Stimulated activated CD4-positive, alpha-beta T cell treated with anti-CD3 and anti-CD28 coated beads, Interleukin-4, amount 100 ng/mL, for 48 hours (primary cell): ENCODE measurements at regions not wholly inside any gene's neighbourhood (a gene's known extent, or its start where the extent isn't known, plus 50 kb on each side); places are given as distances from the start of the nearest gene placed in this dataset.

ENCODE experiments used
- DNase-seq, 2 donors: peaks; one replicate each; pipeline ENCODE4 v3.0.0-alpha.2; 2020; ENCODE audit warnings: low read depth in 2 of 2

DNA sequence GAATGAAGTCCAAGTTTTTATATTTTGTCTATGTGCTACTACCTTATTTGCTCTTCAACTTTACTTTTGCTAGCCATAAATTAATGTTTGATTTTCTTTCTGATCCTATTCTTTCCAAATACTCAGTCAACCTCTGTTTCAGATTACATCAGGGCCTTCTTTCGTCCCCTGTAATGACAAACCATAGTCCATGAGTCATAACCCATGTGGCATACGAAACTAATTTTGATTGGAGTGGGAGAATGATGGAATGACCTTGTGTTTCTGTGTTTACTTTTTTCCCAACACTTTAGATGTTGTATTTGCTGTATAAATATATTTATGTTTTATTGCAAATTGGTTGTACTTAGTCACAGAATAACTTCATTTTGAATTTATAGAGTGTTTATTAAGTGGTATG lies 1043.1 kb downstream of the DTWD2 start:
- no peak for DNase-seq

DNA sequence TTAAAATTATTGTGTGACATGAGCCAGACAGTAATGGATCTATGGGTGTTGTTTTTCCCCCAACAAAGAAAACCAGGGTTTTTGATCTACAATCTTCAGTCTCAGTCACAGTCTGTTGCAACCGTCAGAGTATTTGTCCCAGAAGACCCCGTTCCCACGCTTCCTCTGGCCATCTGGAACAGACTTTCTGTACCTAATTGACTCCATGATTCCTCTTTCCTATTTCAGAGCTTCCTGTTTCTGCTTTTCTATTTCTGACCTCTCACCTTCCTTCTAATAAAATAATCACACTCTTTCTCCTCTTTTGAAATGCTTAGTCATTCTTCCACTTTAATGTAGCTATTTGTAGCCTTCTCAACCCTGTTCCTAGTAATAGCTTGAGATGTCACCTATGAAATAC lies 1044.8 kb downstream of the DTWD2 start:
- no peak for DNase-seq

DNA sequence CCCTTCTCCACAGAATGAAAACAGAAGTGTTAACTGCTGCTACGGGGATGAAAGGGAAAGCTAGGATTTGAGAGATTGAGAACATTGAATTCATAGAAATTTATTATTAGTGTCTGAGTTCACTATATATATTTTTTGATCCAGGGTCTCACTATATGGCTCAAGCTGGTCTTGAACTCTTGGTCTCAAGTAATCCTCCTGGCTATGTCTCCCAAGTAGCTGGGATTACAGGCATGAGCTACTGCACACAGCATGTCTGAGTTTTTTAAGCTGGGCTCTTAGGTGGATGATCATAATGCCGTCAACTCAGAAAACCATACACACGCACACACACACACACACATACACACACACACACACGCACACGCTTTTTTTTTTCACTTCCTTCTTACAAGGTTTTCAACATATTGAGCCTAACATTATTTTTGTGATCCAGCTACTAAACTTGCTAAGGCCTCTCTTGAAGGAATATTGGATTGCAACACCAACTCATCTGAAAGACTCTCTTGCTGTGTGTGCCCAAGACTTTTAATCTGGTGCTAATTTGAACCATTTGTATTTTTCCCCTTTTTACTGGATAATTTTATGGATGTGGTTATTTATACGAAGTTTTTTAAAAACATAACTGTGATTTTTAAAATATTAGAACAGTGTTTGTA lies 1045.4 kb downstream of the DTWD2 start:
- DNase-seq: no peak

DNA sequence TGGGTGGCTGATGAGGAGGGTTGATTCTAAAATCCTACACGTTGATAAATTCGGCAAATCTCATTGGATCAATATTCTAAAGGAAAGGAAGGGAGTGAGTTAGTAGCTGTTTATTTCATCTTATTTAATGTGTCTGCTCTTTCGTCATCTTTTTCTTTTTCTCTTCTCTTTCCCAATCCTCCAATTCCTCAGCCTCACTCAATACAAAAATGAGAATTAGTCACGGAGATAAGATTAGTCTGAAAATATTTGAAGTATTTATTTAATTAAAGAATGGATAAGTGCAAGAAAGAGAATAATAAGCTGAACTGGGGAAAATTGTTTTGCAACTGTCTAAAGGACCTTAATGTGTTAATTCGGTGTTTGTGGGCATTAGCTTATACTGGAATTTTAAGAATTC lies 1095.1 kb downstream of the DTWD2 start:
- DNase-seq: no peak

DNA sequence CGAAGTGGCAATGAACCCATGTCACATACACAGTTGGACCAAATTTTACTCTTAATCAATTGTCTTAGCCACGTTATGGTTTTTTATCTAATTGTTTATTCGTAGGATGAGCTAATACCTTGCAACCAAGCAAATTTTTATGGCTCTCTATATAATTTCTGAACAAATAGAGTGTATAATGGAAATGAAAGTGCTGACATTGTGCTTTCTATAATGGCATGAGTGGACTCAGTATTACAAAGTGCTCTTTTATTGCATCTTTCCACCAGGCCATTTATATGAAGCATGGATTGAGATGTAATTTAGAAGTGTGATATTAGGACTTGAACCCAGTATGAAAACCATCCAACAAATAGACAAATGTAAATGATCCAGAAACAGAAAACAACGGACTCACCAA lies 1096.0 kb downstream of the DTWD2 start:
- DNase-seq: no peak

DNA sequence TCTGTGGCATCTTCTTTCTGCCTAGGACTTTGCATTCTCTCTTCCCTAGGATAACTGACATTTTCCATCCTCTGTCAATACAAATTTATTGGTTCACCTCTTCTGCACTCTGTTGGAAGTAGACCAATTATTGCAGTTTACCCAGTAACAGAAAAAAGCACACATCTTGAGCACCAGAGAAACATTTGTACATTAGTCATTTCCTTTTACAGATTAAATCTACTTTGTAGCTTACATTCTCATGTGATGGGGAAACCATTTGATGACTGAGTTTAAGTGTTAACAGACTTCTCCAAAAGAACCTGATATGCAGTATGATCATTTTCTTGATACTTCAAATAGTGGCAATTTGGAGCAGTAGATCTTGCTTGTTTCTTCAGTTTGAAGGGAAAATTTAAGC lies 1098.8 kb downstream of the DTWD2 start:
- DNase-seq: no peak

DNA sequence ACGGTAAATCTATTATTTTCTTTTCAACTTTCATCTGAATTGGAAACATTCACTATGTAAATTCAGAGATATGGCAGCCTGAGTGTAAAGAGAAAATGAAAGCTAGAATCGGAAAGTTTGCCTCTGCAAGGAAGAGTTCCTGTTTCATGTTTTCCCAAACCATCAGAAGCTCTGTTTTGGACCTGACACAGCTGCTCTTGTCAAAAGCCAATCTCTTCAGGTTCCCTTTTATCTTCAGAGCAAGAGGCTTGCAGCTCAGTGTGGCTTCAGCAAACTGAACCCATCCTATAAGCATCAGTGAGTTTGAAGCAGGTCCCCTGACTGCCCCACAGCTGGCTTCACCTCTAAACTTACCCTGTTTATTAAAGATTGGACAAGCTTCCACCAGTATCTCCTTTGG lies 1099.7 kb downstream of the DTWD2 start:
- no peak for DNase-seq

DNA sequence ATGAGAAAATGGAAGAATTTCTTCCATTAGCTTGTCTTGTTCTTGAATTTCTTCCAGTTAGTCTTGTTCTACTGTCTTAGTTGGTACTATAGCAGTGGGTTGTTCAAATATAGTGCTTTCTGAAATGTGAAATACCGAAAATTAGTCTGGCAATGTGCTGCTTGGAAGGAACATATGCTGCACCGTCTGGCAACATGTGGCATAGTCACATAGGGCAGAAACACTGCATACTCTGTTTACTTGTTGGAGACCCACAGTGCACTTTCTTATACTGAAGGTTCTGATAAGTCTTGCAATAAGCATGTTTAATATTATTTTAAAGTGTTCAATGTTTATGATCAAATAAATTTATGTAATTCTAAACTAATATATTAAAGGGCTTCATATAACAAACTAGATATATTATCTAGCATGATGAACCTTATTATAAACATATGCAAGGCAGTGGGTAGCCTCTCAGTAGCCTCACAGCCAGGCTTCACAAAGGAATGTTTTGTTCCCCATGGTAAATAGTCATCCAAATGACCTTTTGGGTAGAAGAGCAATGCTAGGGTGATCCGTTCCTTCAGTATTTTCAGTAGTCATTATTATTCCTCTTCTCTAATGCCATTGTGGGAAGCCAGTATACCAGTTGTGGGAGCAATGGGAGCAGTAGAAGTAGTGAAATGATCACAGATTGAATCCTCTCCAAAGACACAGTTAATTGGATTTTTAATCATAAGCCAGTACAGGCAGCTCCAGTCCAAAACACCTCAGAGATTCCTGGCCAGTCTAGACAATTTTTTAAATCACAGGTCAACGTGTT lies 1106.7 kb downstream of the DTWD2 start:
- no peak for DNase-seq

DNA sequence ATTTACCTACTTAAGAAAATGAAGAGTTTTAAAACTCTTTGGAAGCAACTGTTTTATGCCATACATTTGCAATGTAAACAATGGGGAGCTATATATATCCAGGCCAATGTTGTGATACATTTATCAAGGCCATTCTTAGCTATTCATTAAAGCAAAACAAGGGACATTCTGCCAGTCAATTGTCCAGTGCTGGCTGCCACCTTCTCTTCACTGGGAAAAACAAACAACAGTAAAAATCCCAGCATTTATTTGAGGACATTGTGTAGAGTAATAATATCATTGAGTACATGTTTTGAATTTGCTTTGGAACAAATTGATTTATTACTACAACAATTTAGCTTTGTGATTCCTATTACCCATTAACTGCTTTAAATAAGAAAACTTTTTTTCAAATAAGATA lies 1107.4 kb downstream of the DTWD2 start:
- DNase-seq: no peak

DNA sequence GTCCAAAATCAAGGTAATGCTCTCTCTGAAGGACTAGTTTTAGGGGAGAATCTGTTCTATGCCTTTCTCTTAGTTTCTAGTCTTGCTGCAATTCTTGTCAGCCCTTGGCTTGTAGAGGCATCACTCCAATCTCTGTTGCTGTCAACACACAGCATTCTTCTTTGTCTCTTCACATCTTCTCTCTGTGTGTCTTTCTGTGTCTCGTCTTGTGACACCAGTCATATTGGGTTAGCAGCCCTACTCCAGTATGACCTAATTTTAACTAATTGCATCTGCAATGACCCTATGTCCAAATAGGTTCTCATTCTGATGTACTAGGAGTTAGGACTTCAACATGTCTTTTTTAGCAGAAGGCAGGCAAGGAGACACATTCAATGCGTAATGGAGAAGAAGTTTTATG lies 1110.6 kb downstream of the DTWD2 start:
- no peak for DNase-seq

DNA sequence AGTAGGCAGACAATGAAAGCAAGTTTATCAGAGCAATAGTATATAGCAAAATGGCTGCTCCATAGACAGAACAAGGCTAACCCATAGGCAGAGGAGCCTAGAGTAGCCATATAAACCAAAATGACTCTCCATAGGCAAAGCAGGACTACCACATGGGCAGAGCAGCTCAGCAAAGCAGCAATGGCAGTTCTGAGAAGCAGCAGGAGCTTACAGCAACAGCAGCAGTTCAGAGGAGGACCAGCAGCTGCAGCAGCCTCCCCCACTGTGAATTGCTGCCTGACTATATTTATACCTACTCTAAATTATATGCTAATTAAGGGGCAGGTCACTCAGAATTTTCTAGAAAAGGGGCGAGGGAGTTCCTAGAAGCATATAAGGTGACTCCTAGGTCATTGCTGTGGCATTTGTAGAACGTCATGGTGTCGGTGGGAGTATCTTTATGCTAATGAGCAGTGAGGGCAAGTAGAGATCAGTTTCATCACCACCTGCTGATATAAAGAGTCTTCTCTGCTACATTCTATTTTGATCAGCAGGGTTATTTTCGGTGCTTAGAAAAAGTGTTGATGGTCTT lies 1115.5 kb downstream of the DTWD2 start:
- no peak for DNase-seq

DNA sequence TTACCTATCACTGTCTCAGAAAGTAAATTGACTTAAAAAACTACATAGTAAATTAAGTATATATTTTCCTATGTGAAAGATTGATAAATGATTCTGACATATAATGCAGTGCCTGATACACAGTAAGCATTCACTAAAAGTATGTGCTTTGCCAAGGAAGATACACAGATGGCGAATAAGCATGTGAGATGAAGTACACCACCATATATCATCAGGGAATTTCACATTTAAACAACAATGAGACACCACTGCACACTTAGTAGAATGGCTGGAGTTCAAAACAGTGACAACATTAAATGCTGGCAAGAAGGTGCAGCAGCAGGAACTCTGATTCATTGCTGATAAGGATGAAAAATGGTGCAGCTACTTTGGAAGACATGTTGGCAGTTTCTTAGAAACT lies 1118.8 kb downstream of the DTWD2 start:
- no peak for DNase-seq

DNA sequence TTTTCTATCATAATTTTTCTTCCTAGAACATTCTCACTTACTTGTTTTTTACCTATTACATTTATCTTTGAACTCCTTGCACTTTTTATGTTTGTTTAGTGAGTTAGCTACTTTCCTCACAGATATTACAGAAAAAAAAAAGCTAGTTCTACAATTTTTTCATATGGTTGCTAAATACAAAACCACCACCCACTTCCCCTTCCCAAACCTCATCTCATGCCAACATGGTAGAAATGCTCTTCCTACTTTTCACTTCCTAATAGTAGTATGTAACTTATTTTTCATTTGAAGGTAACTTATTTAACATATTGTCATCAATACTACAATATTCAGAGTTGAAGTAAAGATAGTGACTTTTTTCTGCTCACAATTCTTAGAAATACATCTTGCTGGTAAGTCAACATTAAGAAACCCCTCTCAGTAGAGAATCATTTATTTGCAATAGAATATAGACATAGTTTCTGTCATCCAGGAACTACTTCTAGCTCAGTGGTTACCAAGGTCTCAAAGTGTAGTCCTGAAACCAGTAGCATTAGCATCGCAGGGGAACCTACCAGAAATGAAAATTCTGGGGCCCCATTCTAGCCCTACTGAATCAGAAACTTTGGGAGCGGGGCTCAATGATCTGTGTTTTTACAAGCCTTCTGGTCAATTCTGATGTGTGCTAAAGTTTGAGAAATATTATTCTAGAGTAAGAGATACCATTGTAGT lies 1124.6 kb downstream of the DTWD2 start:
- DNase-seq: no peak

DNA sequence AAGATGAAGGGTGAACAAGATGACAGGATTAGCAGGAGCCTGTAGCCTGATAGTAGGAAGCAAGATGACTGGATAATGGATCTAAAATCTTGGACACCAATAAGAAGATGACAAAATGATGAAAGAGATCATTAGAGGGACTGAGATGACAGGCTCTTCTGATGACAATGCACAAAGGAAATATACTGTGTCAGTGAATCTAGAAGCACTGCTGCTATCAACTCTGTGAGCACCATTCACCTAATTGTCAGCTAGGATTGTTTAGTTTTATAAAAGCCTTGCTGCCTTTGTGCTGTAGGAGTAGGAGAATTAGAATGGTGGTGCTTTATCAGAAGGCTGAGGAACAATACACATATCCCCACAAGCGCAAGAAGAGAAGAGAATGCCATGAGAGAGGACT lies 1127.8 kb downstream of the DTWD2 start:
- DNase-seq: no peak

DNA sequence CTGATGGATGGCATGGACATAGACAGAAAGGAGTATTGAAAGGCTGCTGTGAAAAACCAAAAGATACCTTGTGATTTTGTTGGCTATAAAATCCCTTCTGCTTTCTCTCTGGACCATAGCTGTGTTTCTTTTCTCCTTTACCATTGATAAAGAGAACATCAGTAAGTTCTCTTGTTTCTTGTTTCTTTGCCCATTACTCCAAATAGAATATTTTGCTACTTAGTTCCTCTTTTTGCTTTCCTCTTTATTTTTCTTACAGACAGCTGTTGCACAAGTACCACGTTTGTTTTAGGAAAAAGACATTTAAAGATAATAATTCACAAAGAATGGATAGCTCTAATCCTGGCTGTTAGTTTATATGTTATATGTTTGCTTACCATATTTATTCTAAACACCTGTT lies 1129.2 kb downstream of the DTWD2 start:
- DNase-seq: no peak

DNA sequence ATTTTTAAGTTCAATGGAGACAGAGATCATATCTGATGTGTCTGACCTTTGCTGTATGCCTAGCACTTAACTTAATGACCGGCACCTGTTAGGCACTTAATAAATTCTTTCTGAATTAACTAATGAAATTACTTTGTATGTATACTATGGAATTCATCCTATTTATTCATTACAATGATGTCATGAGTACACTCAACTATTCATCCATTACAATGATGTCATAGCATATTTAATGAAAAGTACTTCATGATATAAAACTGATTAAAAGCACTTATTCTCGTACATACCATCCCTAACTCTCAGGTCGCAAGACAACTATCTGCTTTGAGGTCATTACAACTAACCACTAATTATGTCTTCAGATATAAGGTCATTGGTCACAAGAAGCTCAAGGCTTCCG lies 1131.6 kb downstream of the DTWD2 start:
- no peak for DNase-seq

DNA sequence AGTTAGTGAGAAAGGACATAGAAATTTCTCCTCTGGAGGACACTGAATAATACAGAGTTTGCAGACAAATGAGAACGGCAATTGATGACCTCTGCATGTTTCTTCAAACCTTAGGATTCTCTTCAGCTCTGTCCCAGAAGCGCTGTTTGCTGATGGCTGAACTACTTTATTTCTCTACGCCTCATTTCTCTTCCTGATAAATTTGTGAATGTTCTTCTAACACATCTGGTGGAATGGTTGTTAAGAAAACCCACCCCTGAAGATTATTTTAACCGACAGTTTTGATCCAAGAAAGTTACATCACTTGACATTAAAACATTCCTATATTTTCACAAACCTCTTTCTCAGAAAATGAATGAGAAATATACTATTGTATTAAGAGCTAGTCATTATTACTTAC lies 1150.6 kb downstream of the DTWD2 start:
- no peak for DNase-seq

DNA sequence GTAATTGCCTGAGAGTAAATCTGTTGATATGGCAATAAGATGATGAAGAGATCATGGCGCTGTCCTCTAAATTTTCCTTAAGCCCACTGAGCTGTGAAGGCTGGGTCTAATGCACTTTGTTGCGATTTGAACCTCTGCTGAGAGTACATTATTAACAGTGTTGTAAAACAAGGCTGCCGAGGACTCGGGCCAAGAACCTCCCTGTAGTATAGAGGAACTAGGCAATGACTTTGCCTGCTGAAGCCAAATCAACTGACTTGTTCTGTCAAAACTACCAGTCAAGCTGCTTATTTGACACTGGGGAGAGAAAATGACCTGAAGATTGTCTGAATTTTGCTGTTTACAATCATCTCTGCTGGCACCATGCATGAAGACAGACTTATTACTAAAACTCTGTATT lies 1154.7 kb downstream of the DTWD2 start:
- DNase-seq: no peak

DNA sequence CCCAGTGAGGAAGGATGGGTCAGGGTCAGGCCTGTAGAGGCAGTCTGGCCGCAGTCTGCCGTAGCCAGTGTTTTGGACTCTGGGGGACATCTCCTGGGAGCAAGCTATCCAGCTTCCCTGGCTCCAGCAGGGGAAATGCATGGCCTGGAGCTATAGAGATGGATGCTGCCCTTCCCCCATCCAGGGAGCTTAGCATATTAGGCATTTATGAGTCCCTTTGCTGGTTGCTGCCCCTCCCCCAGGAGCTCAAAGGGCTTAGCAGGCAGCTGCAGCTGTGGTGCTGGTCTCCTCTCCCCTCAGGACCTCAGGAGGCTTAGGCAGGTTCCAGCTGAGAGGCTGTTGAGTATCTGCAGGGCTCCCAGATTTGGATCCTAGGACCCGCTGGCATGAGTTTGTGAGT lies 1158.7 kb downstream of the DTWD2 start:
- no peak for DNase-seq

DNA sequence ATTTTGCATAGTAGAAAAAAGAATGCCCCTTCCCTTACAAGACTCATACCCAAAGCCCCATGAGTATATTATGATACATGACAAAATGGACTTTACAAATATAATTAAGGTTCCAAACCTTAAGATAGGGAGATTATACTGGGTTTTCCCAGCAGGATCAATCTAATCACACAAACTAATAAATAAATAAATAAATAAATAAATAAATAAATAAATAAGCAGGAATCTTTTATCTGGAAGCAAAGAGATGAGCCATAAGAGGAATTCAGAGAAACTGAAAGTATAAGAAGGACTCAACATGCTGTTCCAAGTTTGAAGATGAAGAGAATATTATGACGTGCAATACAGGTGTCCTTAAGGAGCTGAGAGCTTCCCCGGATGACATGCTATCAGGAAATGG lies 1174.5 kb downstream of the DTWD2 start:
- DNase-seq: no peak

DNA sequence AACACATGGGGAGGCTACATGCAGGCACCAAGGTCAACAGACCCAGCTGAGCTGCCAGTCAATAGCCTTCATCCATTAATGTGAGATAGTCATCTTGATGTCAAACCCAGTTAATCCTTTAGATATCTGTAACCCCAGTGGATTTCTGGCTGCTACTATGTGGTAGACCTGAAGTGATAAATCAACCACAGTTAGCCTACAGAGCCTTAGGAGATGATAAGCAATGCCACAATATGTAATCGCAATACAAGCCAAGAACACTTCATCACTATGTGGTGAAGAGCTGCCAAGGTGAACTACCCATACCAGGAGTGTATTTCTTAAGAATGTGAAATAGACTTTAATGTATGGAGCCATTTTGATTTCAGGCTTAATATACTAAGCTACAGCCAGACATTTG lies 1175.5 kb downstream of the DTWD2 start:
- DNase-seq: no peak

DNA sequence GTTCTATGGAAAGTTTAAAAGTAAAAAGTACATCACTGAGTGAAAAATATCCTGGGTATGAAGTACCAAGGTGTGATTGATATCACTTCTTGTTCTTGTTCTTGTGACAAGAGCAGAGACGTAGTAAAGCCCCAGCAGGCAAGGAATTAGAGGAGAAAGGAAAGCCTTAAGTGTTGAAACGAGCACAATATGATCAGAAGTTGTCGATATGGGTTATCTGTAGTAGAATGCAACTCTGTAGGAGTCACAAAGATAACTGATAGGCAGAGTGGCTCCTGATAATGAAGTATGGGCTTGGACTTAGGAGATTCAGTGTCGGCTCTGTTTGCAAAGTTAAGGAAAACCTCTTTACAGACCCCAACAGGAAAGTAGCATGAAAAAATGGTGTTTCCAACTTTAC lies 1179.1 kb downstream of the DTWD2 start:
- no peak for DNase-seq

DNA sequence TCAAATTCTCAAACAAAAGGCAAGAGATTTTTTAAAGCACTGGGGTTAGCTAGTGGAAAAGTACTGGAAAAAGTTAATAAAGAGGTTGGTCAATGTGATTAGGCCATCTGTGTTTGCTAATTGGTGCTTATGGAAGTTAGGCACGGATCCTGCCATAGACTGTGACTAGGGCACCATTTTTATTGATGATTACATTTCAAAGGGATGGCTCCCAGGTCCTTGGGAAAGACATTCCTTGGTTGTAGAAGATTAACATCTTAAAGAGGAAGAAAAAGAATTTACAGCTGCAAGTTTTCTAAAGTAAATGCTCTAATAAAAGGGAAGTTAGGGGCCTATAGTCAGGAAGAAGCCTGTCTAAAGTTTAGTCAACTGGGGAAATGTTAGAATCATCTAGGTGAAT lies 1183.3 kb downstream of the DTWD2 start:
- DNase-seq: no peak
